ENCODE measurements at regions not wholly inside any gene's neighbourhood (a gene's known extent, or its start where the extent isn't known, plus 50 kb on each side); places are given as distances from the start of the nearest gene placed in this dataset.

- peaks cover 19% of the 10 kb centered on the region for H3K4me1 Mint-ChIP-seq (ENCODE audit: insufficient read depth, unreplicated experiment)
- ChIA-PET POLR2A (interaction anchor here (1.3 kb wide), 1 partner anchor 8 kb away, joined by 3 read pairs; no protein-coding TSS in a partner anchor), CTCF (interaction anchor here (0.5 to 1.3 kb wide), 3 partner anchors 14 to 319 kb away, joined by 3 to 4 read pairs (median 3); no protein-coding TSS in a partner anchor)
- no peaks in the 10 kb centered on the region for H3K27me3 Mint-ChIP-seq (ENCODE audit: insufficient read depth, unreplicated experiment)
- intact Hi-C loops (cut with micrococcal nuclease): no loop called here
- H3K4me3 Mint-ChIP-seq (ENCODE audit: unreplicated experiment): no peak overlapping the region
- peak; percentile 37 for DNase-seq (ENCODE audit: unreplicated experiment)
- H3K9me3 Mint-ChIP-seq (ENCODE audit: unreplicated experiment): no peaks in the 10 kb centered on the region
- no peaks in the 10 kb centered on the region for H3K36me3 Mint-ChIP-seq (ENCODE audit: insufficient read depth, unreplicated experiment)
- H3K27ac Mint-ChIP-seq (ENCODE audit: low read depth, unreplicated experiment): peak overlapping the region; percentile 52
- no peak for TF ChIP-seq CTCF (IDR thresholded peaks at IDR 0.05; ENCODE audit: unreplicated experiment)
- no TSS peak for BruUV-seq (replicated peaks)
Observed at GRCh38 chr21:27505516-27505915, 538.6 kb upstream of the ADAMTS5 start.

GRCh38 chr21:27502801-27503200 lies 535.9 kb upstream of the ADAMTS5 start:
- Mint-ChIP-seq H3K36me3 (ENCODE audit: insufficient read depth, unreplicated experiment) (no peaks in the 10 kb centered on the region), H3K4me3 (ENCODE audit: unreplicated experiment) (no peak overlapping the region), H3K4me1 (ENCODE audit: insufficient read depth, unreplicated experiment) (peaks cover 20% of the 10 kb centered on the region), H3K27me3 (ENCODE audit: insufficient read depth, unreplicated experiment) (no peaks in the 10 kb centered on the region), H3K9me3 (ENCODE audit: unreplicated experiment) (no peaks in the 10 kb centered on the region), H3K27ac (ENCODE audit: low read depth, unreplicated experiment) (no peak overlapping the region)
- CTCF ChIA-PET: no interaction called here
- DNase-seq (ENCODE audit: unreplicated experiment): no peak
- POLR2A ChIA-PET: no interaction called here
- intact Hi-C loops (cut with micrococcal nuclease): no loop called here
- TF ChIP-seq CTCF (IDR thresholded peaks at IDR 0.05; ENCODE audit: unreplicated experiment): no peak
- no TSS peak for BruUV-seq (replicated peaks)

GRCh38 chr21:27498025-27498424 lies 531.1 kb upstream of the ADAMTS5 start:
- Mint-ChIP-seq H3K27ac (ENCODE audit: low read depth, unreplicated experiment) (no peak overlapping the region), H3K27me3 (ENCODE audit: insufficient read depth, unreplicated experiment) (no peaks in the 10 kb centered on the region), H3K4me1 (ENCODE audit: insufficient read depth, unreplicated experiment) (peaks cover 9% of the 10 kb centered on the region), H3K9me3 (ENCODE audit: unreplicated experiment) (no peaks in the 10 kb centered on the region), H3K4me3 (ENCODE audit: unreplicated experiment) (no peak overlapping the region), H3K36me3 (ENCODE audit: insufficient read depth, unreplicated experiment) (no peaks in the 10 kb centered on the region)
- no peak for DNase-seq (ENCODE audit: unreplicated experiment)
- TF ChIP-seq CTCF (IDR thresholded peaks at IDR 0.05; ENCODE audit: unreplicated experiment): no peak
- ChIA-PET CTCF (no interaction called here), POLR2A (interaction anchor here (1.5 kb wide), 1 partner anchor 7 kb away, joined by 3 read pairs; no protein-coding TSS in a partner anchor)
- intact Hi-C loops (cut with micrococcal nuclease): no loop called here
- BruUV-seq (replicated peaks): no TSS peak

- no peaks in the 10 kb centered on the region for H3K27me3 Mint-ChIP-seq (ENCODE audit: insufficient read depth, unreplicated experiment)
- no peak overlapping the region for H3K27ac Mint-ChIP-seq (ENCODE audit: low read depth, unreplicated experiment)
- no peaks in the 10 kb centered on the region for H3K36me3 Mint-ChIP-seq (ENCODE audit: insufficient read depth, unreplicated experiment)
- no peak overlapping the region for H3K4me3 Mint-ChIP-seq (ENCODE audit: unreplicated experiment)
- peaks cover 9% of the 10 kb centered on the region for H3K4me1 Mint-ChIP-seq (ENCODE audit: insufficient read depth, unreplicated experiment)
- H3K9me3 Mint-ChIP-seq (ENCODE audit: unreplicated experiment): no peaks in the 10 kb centered on the region
- no peak for TF ChIP-seq CTCF (IDR thresholded peaks at IDR 0.05; ENCODE audit: unreplicated experiment)
- DNase-seq (ENCODE audit: unreplicated experiment): no peak
- intact Hi-C loops (cut with micrococcal nuclease): no loop called here
- ChIA-PET CTCF (interaction anchor here (0.6 to 0.8 kb wide), 2 partner anchors 119 to 282 kb away, joined by 3 read pairs; no protein-coding TSS in a partner anchor), POLR2A (no interaction called here)
- BruUV-seq (replicated peaks): no TSS peak
Observed at GRCh38 chr21:27495836-27496235, 528.9 kb upstream of the ADAMTS5 start.

Data from MCF 10A (cell line).